ENCODE measurements at regions not wholly inside any gene's neighbourhood (a gene's known extent, or its start where the extent isn't known, plus 50 kb on each side); places are given as distances from the start of the nearest gene placed in this dataset.

GRCh38 chr4:3848323-3848722 is 82.1 kb downstream of the ADRA2C start:
- TF ChIP-seq CTCF (conservative IDR thresholded peaks at IDR 0.05; ENCODE audit: low read depth, low read length) (no peak), EZH2 (IDR thresholded peaks at IDR 0.05; ENCODE audit: borderline replicate concordance, low read depth, low read length, poor library complexity, severe bottlenecking) (no peak)

All from A673 (cell line).